NCI-H748 (cell line): ENCODE measurements at regions not wholly inside any gene's neighbourhood (a gene's known extent, or its start where the extent isn't known, plus 50 kb on each side); places are given as distances from the start of the nearest gene placed in this dataset.
"Not testable (repeated sequence)": the region's sequence is repeated elsewhere in the genome, so short reads cannot be mapped to it uniquely, and the experiment has no call there.

Source experiments
- DNase-seq: peaks from one replicate; lab custom pipeline; 2025; ENCODE audit not compliant: unreplicated experiment; lab: John Stamatoyannopoulos, UW

DNA sequence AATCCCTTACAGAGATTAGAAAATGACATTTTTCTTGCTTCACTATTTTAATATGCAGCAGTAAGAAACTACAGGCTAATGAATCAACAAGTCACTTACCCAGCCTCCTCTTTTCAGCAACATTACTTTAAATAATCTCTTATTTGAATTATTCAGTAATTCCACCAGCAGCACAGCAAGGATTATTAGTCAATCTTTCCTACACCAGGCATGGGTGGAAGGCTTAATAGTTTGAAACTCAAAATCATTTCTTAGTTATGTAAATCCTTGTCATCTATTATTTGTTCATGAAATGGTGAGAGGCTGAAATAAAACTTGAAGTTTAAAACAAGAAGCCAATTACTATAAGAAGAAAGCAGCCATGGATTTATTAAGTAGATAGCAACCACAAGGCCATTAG is 530.5 kb downstream of the KCNA4 start:
- no peak for DNase-seq

DNA sequence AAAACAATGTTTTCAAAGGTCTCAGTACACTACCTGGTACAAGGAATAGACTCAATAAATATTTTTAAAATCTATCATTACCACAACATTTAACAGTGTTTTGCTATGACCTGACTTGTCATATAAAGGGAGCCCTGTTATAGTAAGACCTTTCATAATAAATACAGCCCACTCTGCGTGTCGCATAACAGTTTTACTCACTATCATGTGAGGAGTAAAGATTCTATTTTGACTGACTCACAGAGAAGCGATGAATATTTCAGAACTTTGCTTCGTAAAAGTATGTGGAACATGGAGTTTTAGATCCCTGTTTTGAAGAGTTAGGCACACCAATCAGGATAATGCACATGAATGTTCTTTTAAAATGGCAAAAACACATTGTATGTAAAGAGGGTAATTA is 531.2 kb downstream of the KCNA4 start:
- DNase-seq = no peak

DNA sequence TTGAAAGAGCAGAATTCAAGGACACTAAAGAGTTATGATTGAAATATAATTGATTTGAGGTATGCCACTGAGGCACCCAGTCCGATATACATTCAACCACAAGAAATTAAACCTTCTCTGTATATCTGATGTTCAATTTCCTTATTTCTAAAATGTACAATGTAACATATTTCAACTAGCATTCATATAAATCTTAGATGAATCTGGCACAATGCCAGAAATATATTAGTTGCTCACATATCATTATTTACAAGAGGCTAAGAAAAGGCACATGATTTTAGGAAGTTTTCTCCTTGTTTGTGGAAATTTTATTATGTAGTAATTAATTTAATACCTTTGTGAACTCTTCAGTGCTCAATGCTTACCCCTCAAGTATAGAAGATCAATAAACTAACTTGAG is 532.3 kb downstream of the KCNA4 start:
- no peak for DNase-seq

DNA sequence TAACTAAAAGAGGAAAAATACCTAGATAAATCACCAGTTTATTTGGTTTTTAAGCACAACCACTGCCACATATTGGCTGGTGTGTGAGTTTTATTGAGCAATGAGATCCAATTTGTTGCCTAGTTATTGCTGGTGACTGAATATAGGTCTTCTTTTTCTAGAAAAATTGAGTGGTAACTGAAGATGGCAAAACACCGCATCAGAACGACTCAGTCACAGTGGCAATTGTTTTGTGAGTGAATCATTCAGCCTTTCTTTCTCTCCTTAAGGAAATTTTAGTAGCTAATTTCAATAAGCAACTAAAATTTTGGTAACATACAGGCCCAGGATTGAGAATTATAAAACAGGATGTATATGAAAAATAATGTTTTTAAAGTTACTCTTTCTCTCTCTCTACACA is 533.0 kb downstream of the KCNA4 start:
- DNase-seq = no peak

DNA sequence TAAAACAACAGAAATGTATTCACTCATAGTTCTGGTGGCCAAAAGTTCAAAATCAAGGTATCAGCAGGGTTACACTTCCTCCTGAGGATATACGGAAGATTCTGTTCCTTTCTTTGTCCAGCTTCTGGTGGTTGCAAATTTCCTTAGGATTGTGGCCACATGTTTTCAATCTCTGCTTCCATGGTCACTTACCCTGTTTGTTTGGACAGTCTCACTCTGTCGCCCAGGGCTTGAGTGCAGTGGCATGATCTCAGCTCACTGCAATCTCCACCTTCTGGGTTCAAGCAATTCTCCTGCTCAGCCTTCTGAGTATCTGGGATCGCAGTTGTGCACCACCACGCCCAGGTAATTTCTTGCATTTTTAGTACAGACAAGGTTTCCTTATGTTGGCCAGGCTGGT is 534.3 kb downstream of the KCNA4 start:
- no peak for DNase-seq

- DNase-seq = no peak
Observed at GRCh38 chr11:29481738-29482137, 535.1 kb downstream of the KCNA4 start.

DNA sequence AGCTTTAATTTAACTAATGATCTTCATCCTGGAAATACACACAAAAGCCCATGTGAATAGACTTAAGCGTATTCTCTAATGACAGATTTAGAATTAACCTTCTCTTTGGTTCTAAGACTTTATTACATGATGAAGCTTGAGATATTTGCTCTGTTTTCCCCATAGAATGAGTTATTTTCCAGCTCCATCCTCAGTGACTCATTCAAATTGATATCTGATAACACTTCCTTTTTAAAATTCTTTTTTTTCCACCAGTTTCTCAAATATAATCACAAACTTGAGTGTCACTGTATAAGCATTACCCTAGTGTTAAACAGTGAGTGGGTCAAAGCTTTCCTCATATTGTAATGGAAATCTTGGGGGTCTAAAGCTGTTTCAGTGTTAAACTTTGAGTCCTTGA is 535.8 kb downstream of the KCNA4 start:
- DNase-seq = no peak

GRCh38 chr11:29458252-29458651 is 558.6 kb downstream of the KCNA4 start:
- no peak for DNase-seq

DNA sequence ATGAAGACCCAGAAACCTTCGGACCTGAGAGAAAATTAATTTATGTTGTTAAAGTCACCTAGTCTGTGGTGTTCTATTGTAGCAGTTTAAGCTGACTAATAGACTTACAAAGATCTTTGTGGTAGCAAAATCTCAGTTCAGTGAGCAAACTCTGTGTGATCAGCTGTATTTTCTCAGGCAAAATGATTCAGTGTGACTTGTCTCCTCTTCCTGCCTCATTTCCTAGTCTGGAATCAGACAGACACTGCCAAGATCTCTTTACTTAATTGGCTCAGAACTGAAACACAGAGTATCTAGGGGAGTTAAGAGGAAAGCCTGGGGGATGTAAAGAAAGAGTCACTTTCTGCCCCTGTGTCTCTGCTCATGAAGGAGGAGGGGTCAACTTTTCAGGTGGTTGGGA is 564.7 kb downstream of the KCNA4 start:
- DNase-seq = no peak

- no peak for DNase-seq
Observed at GRCh38 chr11:29449281-29450074, 567.4 kb downstream of the KCNA4 start.

DNA sequence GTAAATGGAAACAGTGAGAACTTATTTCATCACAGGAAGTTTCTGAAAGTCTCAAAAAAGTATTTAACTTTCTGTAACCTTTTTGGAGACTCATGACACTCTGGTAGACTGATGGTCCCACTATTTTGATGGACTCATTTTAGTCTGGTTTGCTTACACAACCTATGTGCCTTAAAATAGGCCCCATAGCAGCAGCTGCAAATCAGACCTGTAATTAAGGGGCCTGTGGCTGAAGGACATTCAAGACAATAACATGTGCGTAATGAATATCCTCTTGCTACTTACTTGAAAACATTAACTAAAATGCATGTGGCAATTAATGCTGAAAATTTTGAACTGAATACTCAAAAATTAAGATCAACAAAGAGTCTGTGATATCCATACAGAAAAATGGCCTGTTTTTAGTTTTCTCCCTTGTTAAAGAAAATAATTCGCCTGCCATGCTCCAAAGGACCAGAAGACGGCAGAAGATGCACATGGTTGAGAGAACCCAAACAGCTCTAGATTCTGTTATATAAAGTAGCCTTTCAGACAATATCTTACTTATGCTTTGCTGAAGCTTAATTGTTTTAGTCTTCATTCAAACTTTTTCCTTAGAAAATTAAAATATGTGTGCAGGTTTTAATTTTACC is 568.5 kb downstream of the KCNA4 start:
- peak; percentile 20 for DNase-seq

- no peak for DNase-seq
Observed at GRCh38 chr11:29447821-29448220, 569.0 kb downstream of the KCNA4 start.

- no peak for DNase-seq
Observed at GRCh38 chr11:29446132-29446531, 570.7 kb downstream of the KCNA4 start.

GRCh38 chr11:29445191-29445590 is 571.6 kb downstream of the KCNA4 start:
- DNase-seq = not testable (repeated sequence)

GRCh38 chr11:29438815-29439214 is 578.0 kb downstream of the KCNA4 start:
- no peak for DNase-seq

DNA sequence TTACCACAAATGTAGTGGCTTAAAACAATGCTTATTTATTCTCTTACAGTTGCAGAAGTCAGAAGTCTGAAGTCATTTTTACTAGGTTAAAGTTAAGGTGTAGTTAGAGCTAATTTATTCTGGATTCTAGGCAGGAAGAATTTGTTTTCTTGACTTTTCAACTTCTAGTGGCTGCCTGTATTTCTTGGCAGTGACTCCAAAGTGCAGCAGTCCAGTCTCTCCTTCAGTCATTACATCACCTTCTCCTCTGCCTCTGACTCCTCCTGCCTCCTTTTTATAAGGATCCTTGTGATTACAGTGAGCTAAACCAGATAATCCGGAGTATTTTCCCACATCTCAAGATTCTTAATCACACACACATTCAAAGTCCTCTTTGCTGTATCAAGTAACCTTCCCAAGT is 581.4 kb downstream of the KCNA4 start:
- DNase-seq = no peak

- peak; percentile 16 for DNase-seq
Observed at GRCh38 chr11:29432719-29433325, 584.0 kb downstream of the KCNA4 start.

DNA sequence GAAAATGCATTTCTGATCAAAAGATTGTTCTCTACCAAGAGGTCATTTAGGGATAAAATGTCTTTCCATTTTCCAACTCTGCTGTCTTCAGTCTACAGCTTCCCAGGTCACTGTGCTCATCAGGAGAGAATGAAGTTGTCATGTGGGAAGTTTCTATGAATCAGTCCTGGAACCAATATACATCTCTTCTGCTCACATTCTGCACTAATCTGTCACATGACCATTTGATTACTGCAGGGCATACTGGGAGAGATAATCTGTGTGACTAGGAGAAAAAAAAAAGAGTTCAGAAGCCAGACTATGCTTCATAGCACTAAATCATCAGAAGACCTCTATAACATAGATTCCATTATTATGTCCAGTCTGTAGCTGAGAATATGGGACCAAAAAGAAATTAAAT is 611.5 kb downstream of the KCNA4 start:
- no peak for DNase-seq

- no peak for DNase-seq
Observed at GRCh38 chr11:29395555-29396072, 621.2 kb downstream of the KCNA4 start.

DNA sequence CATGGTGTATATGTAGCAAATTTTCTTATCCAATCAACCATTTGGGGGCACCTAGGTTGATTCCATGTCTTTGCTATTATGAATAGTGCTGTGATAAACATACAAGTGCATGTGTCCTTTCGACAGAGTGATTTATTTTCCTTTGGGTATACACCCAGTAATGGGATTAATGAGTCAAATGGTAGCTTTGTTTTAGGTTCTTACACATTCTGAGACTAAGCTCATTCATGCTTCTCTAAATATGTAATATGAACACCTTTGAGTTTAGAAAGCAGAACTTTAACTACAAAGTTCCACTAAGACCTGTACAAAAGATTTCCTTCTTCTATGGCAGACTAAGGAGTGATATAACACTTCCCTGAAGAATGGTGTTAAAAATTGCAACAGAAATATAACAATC is 627.0 kb downstream of the KCNA4 start:
- DNase-seq = no peak

GRCh38 chr11:29373725-29374124 is 643.1 kb downstream of the KCNA4 start:
- no peak for DNase-seq

DNA sequence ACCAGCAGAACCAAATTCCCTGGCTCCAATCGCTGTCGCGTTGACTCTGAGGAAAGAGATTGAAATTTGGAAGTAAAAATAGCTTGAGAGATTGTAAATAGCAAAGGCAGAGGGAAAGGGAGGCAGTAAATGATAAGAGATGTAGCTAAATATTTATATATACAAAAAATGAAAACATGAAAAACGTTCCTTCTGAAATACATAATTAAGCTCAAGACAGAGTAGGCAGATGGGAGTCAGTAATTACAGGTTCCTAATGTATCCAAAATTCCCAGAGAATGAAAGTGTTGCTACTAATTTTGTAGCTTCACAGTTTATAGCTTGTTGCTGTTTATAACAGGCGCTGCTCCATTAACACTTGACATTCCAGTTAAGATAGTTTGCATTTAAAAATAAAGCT is 648.7 kb downstream of the KCNA4 start:
- DNase-seq = no peak
